ENCODE measurements at regions not wholly inside any gene's neighbourhood (a gene's known extent, or its start where the extent isn't known, plus 50 kb on each side); places are given as distances from the start of the nearest gene placed in this dataset.
"Not testable (repeated sequence)": the region's sequence is repeated elsewhere in the genome, so short reads cannot be mapped to it uniquely, and the experiment has no call there.

- no peaks in the 10 kb centered on the region for H3K27me3 ChIP-seq
- TF ChIP-seq, protein P1, sequence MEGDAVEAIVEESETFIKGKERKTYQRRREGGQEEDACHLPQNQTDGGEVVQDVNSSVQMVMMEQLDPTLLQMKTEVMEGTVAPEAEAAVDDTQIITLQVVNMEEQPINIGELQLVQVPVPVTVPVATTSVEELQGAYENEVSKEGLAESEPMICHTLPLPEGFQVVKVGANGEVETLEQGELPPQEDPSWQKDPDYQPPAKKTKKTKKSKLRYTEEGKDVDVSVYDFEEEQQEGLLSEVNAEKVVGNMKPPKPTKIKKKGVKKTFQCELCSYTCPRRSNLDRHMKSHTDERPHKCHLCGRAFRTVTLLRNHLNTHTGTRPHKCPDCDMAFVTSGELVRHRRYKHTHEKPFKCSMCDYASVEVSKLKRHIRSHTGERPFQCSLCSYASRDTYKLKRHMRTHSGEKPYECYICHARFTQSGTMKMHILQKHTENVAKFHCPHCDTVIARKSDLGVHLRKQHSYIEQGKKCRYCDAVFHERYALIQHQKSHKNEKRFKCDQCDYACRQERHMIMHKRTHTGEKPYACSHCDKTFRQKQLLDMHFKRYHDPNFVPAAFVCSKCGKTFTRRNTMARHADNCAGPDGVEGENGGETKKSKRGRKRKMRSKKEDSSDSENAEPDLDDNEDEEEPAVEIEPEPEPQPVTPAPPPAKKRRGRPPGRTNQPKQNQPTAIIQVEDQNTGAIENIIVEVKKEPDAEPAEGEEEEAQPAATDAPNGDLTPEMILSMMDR (IDR thresholded peaks at IDR 0.05): no peak
- H3K4me1 ChIP-seq: no peaks in the 10 kb centered on the region
- DNase-seq (ENCODE audit: low spot score): no peak
- H3K4me3 ChIP-seq: no peak overlapping the region
- H3K27ac ChIP-seq: no peak overlapping the region
- no peaks in the 10 kb centered on the region for H3K36me3 ChIP-seq
- no peaks in the 10 kb centered on the region for H3K9me3 ChIP-seq
Observed at GRCh38 chr6:78713564-78713963, 153.8 kb upstream of the IRAK1BP1 start.

DNA sequence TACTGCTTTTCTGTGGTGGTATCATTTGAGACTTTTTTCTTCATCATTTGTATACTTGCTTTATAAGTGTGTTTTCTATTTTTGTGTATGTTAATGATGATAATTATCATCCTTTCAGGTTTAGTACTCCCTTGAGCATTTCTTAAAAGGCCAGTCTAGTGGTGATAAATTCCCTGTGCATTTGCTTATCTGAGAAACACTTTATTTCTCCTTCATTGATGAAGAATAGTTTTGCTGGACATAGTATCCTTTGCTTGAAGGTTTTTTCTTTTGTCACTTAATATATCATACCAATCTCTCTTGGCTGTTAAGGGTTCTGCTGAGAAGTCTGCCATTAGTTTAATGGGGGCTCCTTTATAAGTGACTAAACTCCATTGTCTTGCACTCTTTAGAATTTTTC lies 123.2 kb upstream of the IRAK1BP1 start:
- Histone ChIP-seq H3K9me3 (peaks cover 0 to 40% of the 10 kb centered on the region in 2 donors), H3K4me3 (no peak overlapping the region), H3K4me1 (no peaks in the 10 kb centered on the region), H3K27ac (no peak overlapping the region), H3K36me3 (no peaks in the 10 kb centered on the region), H3K27me3 (no peaks in the 10 kb centered on the region)
- TF ChIP-seq, protein P1 (IDR thresholded peaks at IDR 0.05): no peak
- no peak for DNase-seq (ENCODE audit: low spot score)

DNA sequence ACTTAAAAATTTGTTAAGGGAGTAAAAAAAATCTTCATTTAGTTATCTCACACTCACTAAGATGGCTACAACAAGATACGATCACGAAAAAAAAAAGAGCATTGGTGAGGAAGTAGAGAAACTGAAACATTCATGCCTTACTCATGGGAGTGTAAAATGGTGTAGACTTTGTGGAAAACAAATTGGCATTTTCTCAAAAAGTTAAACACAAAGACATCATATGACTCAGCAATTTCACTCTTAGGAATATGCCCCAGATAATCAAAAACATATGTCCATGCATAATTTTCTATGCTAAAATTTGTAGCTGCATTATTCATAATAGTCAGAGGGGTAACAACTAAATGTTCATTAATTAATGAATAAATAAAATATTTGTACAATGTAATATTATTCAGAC lies 120.9 kb upstream of the IRAK1BP1 start:
- H3K36me3 ChIP-seq: no peaks in the 10 kb centered on the region
- H3K4me3 ChIP-seq: no peak overlapping the region
- no peak for DNase-seq (ENCODE audit: low spot score)
- peaks cover 0 to 40% of the 10 kb centered on the region in 2 donors for H3K9me3 ChIP-seq
- H3K4me1 ChIP-seq: no peaks in the 10 kb centered on the region
- H3K27ac ChIP-seq: no peak overlapping the region
- TF ChIP-seq, protein P1 (IDR thresholded peaks at IDR 0.05): no peak
- no peaks in the 10 kb centered on the region for H3K27me3 ChIP-seq

DNA sequence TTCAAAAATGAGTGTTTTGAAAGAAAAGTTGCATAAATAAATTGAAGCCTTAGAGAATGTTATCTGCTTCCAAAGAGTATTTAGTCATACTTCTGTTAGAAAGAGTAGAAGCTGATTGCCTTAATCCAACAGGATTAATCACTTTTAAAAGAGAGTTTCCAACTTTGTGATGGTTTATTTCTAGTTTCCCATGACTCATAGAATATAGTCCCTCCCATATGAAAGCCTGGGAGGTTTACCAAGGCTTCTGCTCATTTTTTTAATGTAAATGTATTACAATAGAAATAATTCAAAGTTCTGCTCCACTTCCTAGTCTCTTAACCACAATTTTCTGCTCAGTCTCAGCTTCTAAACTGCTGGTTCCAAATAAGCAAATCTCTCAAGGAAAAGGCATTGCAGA lies 118.0 kb upstream of the IRAK1BP1 start:
- H3K36me3 ChIP-seq: no peaks in the 10 kb centered on the region
- no peaks in the 10 kb centered on the region for H3K27me3 ChIP-seq
- TF ChIP-seq, protein P1 (IDR thresholded peaks at IDR 0.05): no peak
- no peak overlapping the region for H3K27ac ChIP-seq
- no peak overlapping the region for H3K4me3 ChIP-seq
- DNase-seq (ENCODE audit: low spot score): no peak
- peaks cover 0 to 29% of the 10 kb centered on the region in 2 donors for H3K9me3 ChIP-seq
- no peaks in the 10 kb centered on the region for H3K4me1 ChIP-seq

- H3K4me3 ChIP-seq, H3K9me3 ChIP-seq, H3K4me1 ChIP-seq: not testable (repeated sequence)
Observed at GRCh38 chr6:78758297-78758798, 109.0 kb upstream of the IRAK1BP1 start.

DNA sequence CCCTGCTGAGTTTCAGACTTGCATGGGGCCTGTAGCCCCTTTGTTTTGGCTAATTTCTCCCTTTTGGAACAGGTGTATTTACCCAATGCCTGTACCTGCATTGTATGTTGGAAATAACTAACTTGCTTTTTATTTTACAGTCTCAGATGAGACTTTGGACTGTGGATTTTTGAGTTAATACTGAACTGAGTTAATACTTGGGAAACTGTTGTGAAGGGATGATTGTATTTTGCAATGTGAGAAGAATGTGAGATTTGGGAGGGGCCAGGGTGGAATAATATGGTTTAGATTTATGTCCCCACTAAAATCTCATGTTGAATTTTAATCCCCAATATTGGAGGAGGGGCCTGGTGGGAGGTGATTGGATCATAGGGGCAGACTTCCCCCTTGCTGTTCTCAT lies 99.1 kb upstream of the IRAK1BP1 start:
- no peak for DNase-seq (ENCODE audit: low spot score)
- Histone ChIP-seq H3K36me3 (no peaks in the 10 kb centered on the region), H3K27me3 (no peaks in the 10 kb centered on the region), H3K9me3 (no peaks in the 10 kb centered on the region), H3K4me1 (no peaks in the 10 kb centered on the region), H3K27ac (no peak overlapping the region), H3K4me3 (no peak overlapping the region)
- TF ChIP-seq, protein P1 (IDR thresholded peaks at IDR 0.05): no peak

More at GRCh38 chr6:78758297-78758798, 109.0 kb upstream of the IRAK1BP1 start:
- H3K27me3 ChIP-seq; H3K36me3 ChIP-seq; H3K27ac ChIP-seq; DNase-seq (ENCODE audit: low spot score): not testable (repeated sequence)
